HepG2 (cell line): ENCODE measurements at regions not wholly inside any gene's neighbourhood (a gene's known extent, or its start where the extent isn't known, plus 50 kb on each side); places are given as distances from the start of the nearest gene placed in this dataset.

Experiments used
- DDIT3 ChIP-seq: sonication (generic); formaldehyde crosslinking; IDR thresholded peaks from 2 replicates; pipeline ENCODE4 v1.4.0; 2020; ENCODE audit warnings: mild to moderate bottlenecking, missing genetic modification reagents
- E2F5 ChIP-seq: sonication (generic); formaldehyde crosslinking; conservative IDR thresholded peaks from 2 replicates; pipeline ENCODE4 v1.4.0; 2020; ENCODE audit warnings: missing genetic modification reagents
- EEA1 ChIP-seq: sonication (generic); formaldehyde crosslinking; IDR thresholded peaks from 2 replicates; pipeline ENCODE4 v1.5.1; 2020; ENCODE audit warnings: mild to moderate bottlenecking, missing genetic modification reagents, borderline replicate concordance
- EED ChIP-seq: sonication (generic); formaldehyde crosslinking; IDR thresholded peaks from 2 replicates; pipeline ENCODE4 v1.5.0; 2020; ENCODE audit warnings: mild to moderate bottlenecking, missing genetic modification reagents
- FUBP1 ChIP-seq: sonication (generic); formaldehyde crosslinking; IDR thresholded peaks from 2 replicates; pipeline ENCODE4 v1.5.1; 2020; ENCODE audit warnings: missing genetic modification reagents, mild to moderate bottlenecking, borderline replicate concordance
- GZF1 ChIP-seq: sonication (generic); formaldehyde crosslinking; IDR thresholded peaks from 2 replicates; pipeline ENCODE4 v1.5.1; 2020; ENCODE audit warnings: mild to moderate bottlenecking, missing genetic modification reagents
- HMG20A ChIP-seq: IDR thresholded peaks from 2 replicates; pipeline ENCODE4 v1.6.1; 2016; ENCODE audit warnings: borderline replicate concordance
- HNF4A ChIP-seq: sonication (generic); formaldehyde crosslinking; IDR thresholded peaks from 2 replicates; pipeline ENCODE4 v1.4.0; 2020; ENCODE audit warnings: missing genetic modification reagents
- JUND ChIP-seq: sonication (generic); formaldehyde crosslinking; IDR thresholded peaks from 2 replicates; pipeline ENCODE4 v1.8.0; 2022; ENCODE audit warnings: mild to moderate bottlenecking, missing genetic modification reagents
- KLF6 ChIP-seq: IDR thresholded peaks from 2 replicates; pipeline ENCODE4 v1.8.0; 2016; ENCODE audit warnings: missing biosample characterization, missing genetic modification reagents
- MEIS1 ChIP-seq: sonication (generic); formaldehyde crosslinking; IDR thresholded peaks from 2 replicates; pipeline ENCODE4 v1.9.0; 2021; ENCODE audit warnings: mild to moderate bottlenecking, missing genetic modification reagents, moderate library complexity, borderline replicate concordance
- MYC ChIP-seq: sonication (generic); formaldehyde crosslinking; IDR thresholded peaks from 2 replicates; pipeline ENCODE4 v1.9.0; 2021; ENCODE audit warnings: missing genetic modification reagents, borderline replicate concordance
- NCOA2 ChIP-seq: sonication (generic); formaldehyde crosslinking; IDR thresholded peaks from 2 replicates; pipeline ENCODE4 v1.8.0; 2022; ENCODE audit warnings: inconsistent platforms
- PLRG1 ChIP-seq: fragments of 450-650 bp; conservative IDR thresholded peaks from 2 replicates; pipeline ENCODE4 v1.6.1; 2016
- RELA ChIP-seq: sonication (generic); formaldehyde crosslinking; IDR thresholded peaks from 2 replicates; pipeline ENCODE4 v1.4.0; 2020; ENCODE audit warnings: missing genetic modification reagents
- SATB2 ChIP-seq: sonication (generic); formaldehyde crosslinking; IDR thresholded peaks from 2 replicates; pipeline ENCODE4 v1.5.0; 2020; ENCODE audit warnings: missing genetic modification reagents
- SIX4 ChIP-seq: sonication (generic); formaldehyde crosslinking; IDR thresholded peaks from 2 replicates; pipeline ENCODE4 v1.4.0; 2020; ENCODE audit warnings: missing genetic modification reagents
- TSC22D2 ChIP-seq: sonication (generic); formaldehyde crosslinking; IDR thresholded peaks from 2 replicates; pipeline ENCODE4 v1.5.1; 2020; ENCODE audit warnings: missing genetic modification reagents, mild to moderate bottlenecking, borderline replicate concordance
- ZBTB25 ChIP-seq: IDR thresholded peaks from 2 replicates; pipeline ENCODE4 v1.6.1; 2018; ENCODE audit warnings: missing genetic modification reagents
- ZFP1 ChIP-seq: IDR thresholded peaks from 2 replicates; pipeline ENCODE4 v1.6.1; 2016
- ZMYM3 ChIP-seq: sonication (generic); formaldehyde crosslinking; IDR thresholded peaks from 2 replicates; pipeline ENCODE4 v1.5.1; 2020; ENCODE audit warnings: mild to moderate bottlenecking, missing genetic modification reagents
- ZNF225 ChIP-seq: sonication (generic); formaldehyde crosslinking; IDR thresholded peaks from 2 replicates; pipeline ENCODE4 v1.4.0; 2020; ENCODE audit warnings: mild to moderate bottlenecking, missing genetic modification reagents
- ZNF24 ChIP-seq: fragments of 450-650 bp; IDR thresholded peaks from 2 replicates; pipeline ENCODE4 v1.6.1; 2017; ENCODE audit warnings: antibody characterized with exemption, mild to moderate bottlenecking
- ZNF552 ChIP-seq: sonication (generic); formaldehyde crosslinking; IDR thresholded peaks from 2 replicates; pipeline ENCODE4 v1.9.0; 2022; ENCODE audit warnings: missing genetic modification reagents, mild to moderate bottlenecking, borderline replicate concordance
- ZNF570 ChIP-seq: sonication (generic); formaldehyde crosslinking; IDR thresholded peaks from 2 replicates; pipeline ENCODE4 v1.4.0; 2020; ENCODE audit warnings: mild to moderate bottlenecking, missing genetic modification reagents, borderline replicate concordance
- ZNF749 ChIP-seq: sonication (generic); formaldehyde crosslinking; IDR thresholded peaks from 2 replicates; pipeline ENCODE4 v1.8.0; 2022; ENCODE audit warnings: mild to moderate bottlenecking, missing genetic modification reagents, moderate library complexity, borderline replicate concordance

- no peak for TF ChIP-seq E2F5
- TF ChIP-seq SATB2: no peak
- TF ChIP-seq SIX4 (CRISPR knock-in tag): 0 out of 2 replicates have a peak, but pooled peaks have one; percentile 50
- TF ChIP-seq TSC22D2 (CRISPR knock-in tag): no peak
- TF ChIP-seq ZFP1 (CRISPR knock-in tag): peak; percentile 66; the same call in 1 of the 2 replicates
- TF ChIP-seq NCOA2 (CRISPR knock-in tag): peak; percentile 69; the same call in 1 of the 2 replicates
- no peak for TF ChIP-seq DDIT3 (CRISPR knock-in tag)
- no peak for TF ChIP-seq RELA
- no peak for TF ChIP-seq ZMYM3
- TF ChIP-seq MEIS1 (CRISPR knock-in tag): no peak
- no peak for TF ChIP-seq GZF1 (CRISPR knock-in tag)
- no peak for TF ChIP-seq KLF6 (CRISPR knock-in tag)
- 0 out of 2 replicates have a peak, but pooled peaks have one; percentile 65 for TF ChIP-seq ZBTB25 (CRISPR knock-in tag)
- peak; percentile 93 for TF ChIP-seq JUND (CRISPR knock-in tag)
- TF ChIP-seq ZNF749: no peak
- TF ChIP-seq EEA1 (CRISPR knock-in tag): no peak
- TF ChIP-seq ZNF24: no peak
- TF ChIP-seq ZNF570 (CRISPR knock-in tag): no peak
- TF ChIP-seq HMG20A (CRISPR knock-in tag): peak; percentile 88
- TF ChIP-seq HNF4A: no peak
- no peak for TF ChIP-seq FUBP1 (CRISPR knock-in tag)
- no peak for TF ChIP-seq ZNF552
- TF ChIP-seq MYC (CRISPR knock-in tag): no peak
- no peak for TF ChIP-seq PLRG1
- TF ChIP-seq ZNF225 (CRISPR knock-in tag): no peak
- no peak for TF ChIP-seq EED (CRISPR knock-in tag)
Measured at GRCh38 chr14:32259368-32260013, 56.4 kb upstream of the RNU6-8 start (continued).
